Colonic mucosa (tissue), 4 donors: ENCODE measurements at regions not wholly inside any gene's neighbourhood (a gene's known extent, or its start where the extent isn't known, plus 50 kb on each side); places are given as distances from the start of the nearest gene placed in this dataset.

ENCODE experiments used
- DNase-seq: peaks from one replicate; pipeline ENCODE4 v3.0.0-alpha.2; 2020
- H3K27ac ChIP-seq: fragments of 200-600 bp; one replicate; pipeline ENCODE4 v1.8.0; 2021
- H3K27me3 ChIP-seq: fragments of 200-600 bp; one replicate; pipeline ENCODE4 v1.8.0; 2021
- H3K36me3 ChIP-seq: fragments of 200-600 bp; one replicate; pipeline ENCODE4 v1.8.0; 2021
- H3K4me1 ChIP-seq: fragments of 200-600 bp; one replicate; pipeline ENCODE4 v1.8.0; 2021; ENCODE audit warnings: mild to moderate bottlenecking
- H3K4me3 ChIP-seq: fragments of 200-600 bp; one replicate; pipeline ENCODE4 v1.8.0; 2021
- H3K9ac ChIP-seq, 2 donors: one replicate each; pipeline ENCODE4 v1.7.0; 2013; ENCODE audit warnings: control low read depth in 2 of 2, low read depth in 2 of 2, low read length in 2 of 2
- H3K9me3 ChIP-seq: fragments of 200-600 bp; one replicate; pipeline ENCODE4 v1.8.0; 2021
- intact Hi-C: fragments of 100-400 bp; cut with DNase I; formaldehyde crosslinking; loops from one replicate; pipeline ENCODE4 v1.14.1; 2022
- TF ChIP-seq, protein P1 (sequence below): fragments of 200-600 bp; IDR thresholded peaks from one replicate; pipeline ENCODE4 v1.8.0; 2022; ENCODE audit warnings: antibody characterized with exemption, mild to moderate bottlenecking
- donor health status: healthy.
- donor health status: DM: no; HTN: no; CAD: no.
- donor health status: DM: no; HTN: no; CAD: no.

DNA sequence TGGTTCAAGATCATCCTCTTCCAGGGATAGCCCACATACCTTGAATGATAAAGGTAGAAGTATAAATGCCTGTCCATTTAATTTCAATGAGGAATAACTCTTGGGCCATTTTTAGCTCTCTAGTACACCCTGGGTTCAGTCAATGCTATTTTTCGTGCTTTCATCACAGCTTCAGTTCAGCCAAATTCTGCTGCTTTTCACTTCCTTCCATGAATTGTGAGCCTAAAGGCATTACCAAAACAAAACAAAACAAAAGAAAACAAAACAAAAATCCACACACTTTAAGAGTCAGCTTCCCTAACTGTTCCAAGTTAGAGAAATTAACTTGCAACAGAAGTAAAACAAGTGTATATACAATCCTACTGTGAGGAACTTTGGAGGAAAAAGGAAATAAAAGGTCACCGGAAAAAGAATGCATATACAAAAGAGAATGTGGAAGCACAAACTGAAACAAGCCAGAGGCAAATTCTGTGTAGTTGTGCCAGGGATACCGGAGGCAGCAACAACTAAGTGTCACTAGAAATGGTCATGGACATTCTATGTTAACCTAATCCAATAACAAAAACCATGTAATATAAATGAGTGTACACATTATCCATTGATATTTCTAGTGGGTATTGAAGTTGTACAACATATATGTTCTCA lies 423.1 kb downstream of the KCTD8 start:
- Histone ChIP-seq H3K27ac (no peak overlapping the region), H3K4me3 (no peak overlapping the region), H3K4me1 (no peaks in the 10 kb centered on the region), H3K9me3 (no peaks in the 10 kb centered on the region), H3K9ac (no peak overlapping the region), H3K36me3 (no peaks in the 10 kb centered on the region), H3K27me3 (no peaks in the 10 kb centered on the region)
- no peak for DNase-seq
- intact Hi-C loops, result no loop called here
- TF ChIP-seq, protein P1, sequence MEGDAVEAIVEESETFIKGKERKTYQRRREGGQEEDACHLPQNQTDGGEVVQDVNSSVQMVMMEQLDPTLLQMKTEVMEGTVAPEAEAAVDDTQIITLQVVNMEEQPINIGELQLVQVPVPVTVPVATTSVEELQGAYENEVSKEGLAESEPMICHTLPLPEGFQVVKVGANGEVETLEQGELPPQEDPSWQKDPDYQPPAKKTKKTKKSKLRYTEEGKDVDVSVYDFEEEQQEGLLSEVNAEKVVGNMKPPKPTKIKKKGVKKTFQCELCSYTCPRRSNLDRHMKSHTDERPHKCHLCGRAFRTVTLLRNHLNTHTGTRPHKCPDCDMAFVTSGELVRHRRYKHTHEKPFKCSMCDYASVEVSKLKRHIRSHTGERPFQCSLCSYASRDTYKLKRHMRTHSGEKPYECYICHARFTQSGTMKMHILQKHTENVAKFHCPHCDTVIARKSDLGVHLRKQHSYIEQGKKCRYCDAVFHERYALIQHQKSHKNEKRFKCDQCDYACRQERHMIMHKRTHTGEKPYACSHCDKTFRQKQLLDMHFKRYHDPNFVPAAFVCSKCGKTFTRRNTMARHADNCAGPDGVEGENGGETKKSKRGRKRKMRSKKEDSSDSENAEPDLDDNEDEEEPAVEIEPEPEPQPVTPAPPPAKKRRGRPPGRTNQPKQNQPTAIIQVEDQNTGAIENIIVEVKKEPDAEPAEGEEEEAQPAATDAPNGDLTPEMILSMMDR, result no peak

DNA sequence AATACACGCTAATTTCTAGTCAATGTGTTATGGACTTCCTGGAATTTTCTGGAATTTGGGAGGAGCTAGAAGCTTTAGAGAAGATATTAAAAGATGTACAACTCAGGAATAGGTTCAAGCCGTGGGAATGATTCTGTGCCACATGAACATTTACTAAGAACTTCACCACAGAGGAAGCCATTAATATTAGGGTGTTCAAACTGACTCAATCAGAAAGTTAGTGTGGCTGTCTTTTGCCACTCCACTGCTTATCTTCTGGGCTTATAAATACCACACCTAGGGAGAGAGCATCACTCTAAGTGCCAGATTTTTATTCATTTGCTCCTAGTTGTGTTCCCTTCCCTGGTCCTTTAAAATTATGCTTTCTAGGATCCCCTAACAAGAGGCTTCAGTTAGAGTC lies 409.8 kb downstream of the KCTD8 start:
- intact Hi-C loops, result no loop called here
- TF ChIP-seq, protein P1, result no peak

DNA sequence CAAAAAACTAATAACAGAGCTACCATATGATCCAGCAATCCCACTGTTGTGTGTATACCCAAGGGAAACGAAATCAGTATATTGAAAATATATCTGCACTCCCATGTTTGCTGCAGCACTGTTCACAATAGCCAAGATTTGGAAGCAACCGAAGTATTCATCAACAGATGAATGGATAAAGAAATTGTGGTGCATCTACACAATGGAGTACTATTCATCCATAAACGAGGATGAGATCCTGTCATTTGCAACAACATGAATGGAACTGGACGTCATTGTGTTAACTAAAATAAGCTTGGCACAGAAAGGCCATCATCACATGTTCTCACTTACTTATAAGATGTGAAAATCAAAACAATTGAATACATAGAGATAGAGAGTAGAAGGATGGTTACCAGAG lies 402.1 kb downstream of the KCTD8 start:
- H3K9ac ChIP-seq, result no peak overlapping the region
- intact Hi-C loops, result no loop called here
- H3K27ac ChIP-seq, result no peak overlapping the region
- H3K36me3 ChIP-seq, result no peaks in the 10 kb centered on the region
- H3K4me1 ChIP-seq, result no peaks in the 10 kb centered on the region
- no peaks in the 10 kb centered on the region for H3K27me3 ChIP-seq
- H3K4me3 ChIP-seq, result no peak overlapping the region
- no peaks in the 10 kb centered on the region for H3K9me3 ChIP-seq
- DNase-seq, result no peak
- TF ChIP-seq, protein P1, result no peak

More for the DNA sequence above, 409.8 kb downstream of the KCTD8 start:
- DNase-seq, result no peak
- H3K9ac ChIP-seq, result no peak overlapping the region
- H3K4me1 ChIP-seq, result no peaks in the 10 kb centered on the region
- H3K4me3 ChIP-seq, result no peak overlapping the region
- no peaks in the 10 kb centered on the region for H3K36me3 ChIP-seq
- H3K27ac ChIP-seq, result no peak overlapping the region
- H3K9me3 ChIP-seq, result no peaks in the 10 kb centered on the region
- no peaks in the 10 kb centered on the region for H3K27me3 ChIP-seq

DNA sequence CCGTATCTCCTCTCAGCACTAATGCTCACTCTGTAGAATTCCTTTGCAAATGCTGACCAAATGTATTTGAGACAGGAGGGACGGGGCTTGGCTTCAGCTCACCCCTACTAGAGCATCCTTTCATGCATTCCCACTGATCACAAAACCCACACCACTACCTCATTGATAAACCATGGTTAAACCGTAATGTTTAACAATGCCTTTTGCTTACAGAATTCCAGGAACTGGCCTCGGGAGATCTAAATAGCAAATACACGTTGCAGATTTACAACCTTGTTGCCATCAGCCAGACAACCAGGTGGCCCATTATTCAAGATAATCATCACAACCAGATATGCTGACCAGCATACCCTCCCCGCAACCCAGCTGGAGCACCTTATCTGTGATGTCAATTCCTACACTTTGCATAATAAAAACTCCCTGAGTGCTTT lies 391.9 kb downstream of the KCTD8 start:
- no peak overlapping the region for H3K9ac ChIP-seq
- intact Hi-C loops, result no loop called here
- H3K4me3 ChIP-seq, result no peak overlapping the region
- TF ChIP-seq, protein P1, result no peak
- H3K4me1 ChIP-seq, result no peaks in the 10 kb centered on the region
- H3K9me3 ChIP-seq, result no peaks in the 10 kb centered on the region
- no peak for DNase-seq
- H3K27me3 ChIP-seq, result no peaks in the 10 kb centered on the region
- H3K27ac ChIP-seq, result no peak overlapping the region
- H3K36me3 ChIP-seq, result no peaks in the 10 kb centered on the region

DNA sequence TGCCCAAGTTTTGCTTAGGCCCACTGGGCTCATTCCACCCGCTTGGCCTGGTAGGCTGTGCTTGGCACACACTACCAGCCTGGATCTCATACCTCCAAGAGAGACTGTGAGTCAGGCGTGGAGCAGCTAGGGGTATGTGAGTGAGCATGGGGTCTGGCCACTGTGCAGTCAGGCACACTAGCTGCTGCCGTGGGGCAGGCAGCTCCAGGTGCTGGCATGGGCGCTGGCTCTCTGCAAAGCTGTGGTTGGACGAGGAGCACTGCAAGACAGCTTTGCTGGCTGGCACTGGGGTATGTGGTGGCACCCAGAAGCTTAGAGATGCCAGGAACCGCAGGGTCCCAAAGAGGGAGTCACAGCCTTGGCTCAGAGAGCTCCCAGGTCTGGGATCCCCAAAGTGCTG lies 377.8 kb downstream of the KCTD8 start:
- H3K4me3 ChIP-seq, result no peak overlapping the region
- no peak overlapping the region for H3K9ac ChIP-seq
- H3K27me3 ChIP-seq, result no peaks in the 10 kb centered on the region
- DNase-seq, result no peak
- no peaks in the 10 kb centered on the region for H3K9me3 ChIP-seq
- H3K4me1 ChIP-seq, result no peaks in the 10 kb centered on the region
- no peak overlapping the region for H3K27ac ChIP-seq
- H3K36me3 ChIP-seq, result no peaks in the 10 kb centered on the region
- intact Hi-C loops, result no loop called here
- TF ChIP-seq, protein P1, result no peak
